Neural cell (in vitro differentiated cells): ENCODE measurements at regions not wholly inside any gene's neighbourhood (a gene's known extent, or its start where the extent isn't known, plus 50 kb on each side); places are given as distances from the start of the nearest gene placed in this dataset.

Experiments used
- H2AFZ ChIP-seq: fragments of 200-600, 300-800 bp; sonication (generic), shearing (Covaris generic); 2 replicates; pipeline ENCODE4 v1.6.0; 2014; ENCODE audit warnings: low read depth, mild to moderate bottlenecking, antibody characterized with exemption, low read length, moderate library complexity
- H3F3A ChIP-seq: fragments of 200-600 bp; shearing (Covaris generic); 2 replicates; pipeline ENCODE4 v1.6.1; 2016; ENCODE audit warnings: mild to moderate bottlenecking, moderate library complexity, mixed read lengths, antibody characterized with exemption, low read length; ENCODE audit not compliant: insufficient read depth, poor library complexity, severe bottlenecking
- H3K27ac ChIP-seq: fragments of 200-600, 300-800 bp; sonication (generic), shearing (Covaris generic); 2 replicates; pipeline ENCODE4 v1.5.1; 2014; ENCODE audit warnings: mild to moderate bottlenecking, low read length, moderate library complexity
- H3K27me3 ChIP-seq: fragments of 300-800, 200-600 bp; sonication (generic), shearing (Covaris generic); 2 replicates; pipeline ENCODE4 v1.6.0; 2014; ENCODE audit warnings: mild to moderate bottlenecking, low read depth, low read length, moderate library complexity; ENCODE audit not compliant: insufficient read depth
- H3K36me3 ChIP-seq: fragments of 300-800, 200-600 bp; sonication (generic), shearing (Covaris generic); 2 replicates; pipeline ENCODE4 v1.5.1; 2014; ENCODE audit warnings: mild to moderate bottlenecking, antibody characterized with exemption, low read length, moderate library complexity; ENCODE audit not compliant: insufficient read depth
- H3K4me2 ChIP-seq: fragments of 300-800, 200-600 bp; sonication (generic), shearing (Covaris generic); 2 replicates; pipeline ENCODE4 v1.6.0; 2014; ENCODE audit warnings: mild to moderate bottlenecking, low read length
- H3K4me3 ChIP-seq: fragments of 300-800, 200-600 bp; sonication (generic), shearing (Covaris generic); 2 replicates; pipeline ENCODE4 v1.5.1; 2014; ENCODE audit warnings: mild to moderate bottlenecking, low read length, moderate library complexity
- H3K79me2 ChIP-seq: fragments of 200-600 bp; shearing (Covaris generic); replicated peaks from 2 replicates; pipeline ENCODE4 v1.6.0; 2014; ENCODE audit warnings: mild to moderate bottlenecking, low read length, moderate library complexity; ENCODE audit not compliant: insufficient read depth
- H3K9ac ChIP-seq: fragments of 300-800, 200-600 bp; sonication (generic), shearing (Covaris generic); 2 replicates; pipeline ENCODE4 v1.6.1; 2016; ENCODE audit warnings: mild to moderate bottlenecking, low read length, mixed read lengths
- H3K9me2 ChIP-seq: fragments of 200-600 bp; shearing (Covaris generic); 2 replicates; pipeline ENCODE4 v1.6.1; 2016; ENCODE audit warnings: mild to moderate bottlenecking, low read length, mixed read lengths; ENCODE audit not compliant: insufficient read depth
- H3K9me3 ChIP-seq: fragments of 200-600, 300-800 bp; sonication (generic), shearing (Covaris generic); 2 replicates; pipeline ENCODE4 v1.6.1; 2016; ENCODE audit warnings: mild to moderate bottlenecking, mixed run types, low read length, moderate library complexity, mixed read lengths
- H4K20me1 ChIP-seq: fragments of 200-600 bp; shearing (Covaris generic); 2 replicates; pipeline ENCODE4 v1.6.1; 2016; ENCODE audit warnings: mild to moderate bottlenecking, mixed run types; ENCODE audit not compliant: insufficient read depth
- CTCF ChIP-seq: fragments of 450-650 bp; IDR thresholded peaks from 2 replicates; pipeline ENCODE4 v1.5.1; 2014; ENCODE audit warnings: antibody characterized with exemption, mild to moderate bottlenecking, moderate library complexity; ENCODE audit not compliant: poor library complexity, severe bottlenecking
- EP300 ChIP-seq: fragments of 450-650 bp; conservative IDR thresholded peaks from 2 replicates; pipeline ENCODE4 v1.6.1; 2014; ENCODE audit warnings: antibody characterized with exemption, mild to moderate bottlenecking, moderate library complexity; ENCODE audit not compliant: poor library complexity, severe bottlenecking
- EZH2 ChIP-seq: fragments of 200-600, 300-800 bp; shearing (Covaris generic), sonication (generic); IDR thresholded peaks from 2 replicates; pipeline ENCODE4 v1.6.1; 2014; ENCODE audit warnings: antibody characterized with exemption, low read length, borderline replicate concordance, mild to moderate bottlenecking; ENCODE audit not compliant: insufficient read depth, poor library complexity, severe bottlenecking
- MXI1 ChIP-seq: fragments of 450-650 bp; conservative IDR thresholded peaks from 2 replicates; pipeline ENCODE4 v1.6.1; 2014; ENCODE audit warnings: antibody characterized with exemption, mild to moderate bottlenecking; ENCODE audit not compliant: poor library complexity, severe bottlenecking
- POLR2AphosphoS5 ChIP-seq: IDR thresholded peaks from 2 replicates; pipeline ENCODE4 v1.6.1; 2012
- RAD21 ChIP-seq: fragments of 450-650 bp; conservative IDR thresholded peaks from 2 replicates; pipeline ENCODE4 v1.6.1; 2014; ENCODE audit warnings: antibody characterized with exemption, mild to moderate bottlenecking, moderate library complexity
- SMC3 ChIP-seq: fragments of 450-650 bp; conservative IDR thresholded peaks from 2 replicates; pipeline ENCODE4 v1.6.1; 2014; ENCODE audit warnings: antibody characterized with exemption, mild to moderate bottlenecking, moderate library complexity; ENCODE audit not compliant: poor library complexity
- TAF1 ChIP-seq: IDR thresholded peaks from 2 replicates; pipeline ENCODE4 v1.6.1; 2012; ENCODE audit warnings: low read depth
- TF ChIP-seq, protein P1 (sequence below): IDR thresholded peaks from 2 replicates; pipeline ENCODE4 v1.6.1; 2012; ENCODE audit warnings: borderline replicate concordance

- no peak for TF ChIP-seq TAF1
- TF ChIP-seq SMC3: no peak
- no peak for TF ChIP-seq EZH2
- TF ChIP-seq CTCF: no peak
- TF ChIP-seq POLR2AphosphoS5: no peak
- TF ChIP-seq RAD21: no peak
- TF ChIP-seq MXI1: no peak
- no peak for TF ChIP-seq EP300
- TF ChIP-seq, protein P1, sequence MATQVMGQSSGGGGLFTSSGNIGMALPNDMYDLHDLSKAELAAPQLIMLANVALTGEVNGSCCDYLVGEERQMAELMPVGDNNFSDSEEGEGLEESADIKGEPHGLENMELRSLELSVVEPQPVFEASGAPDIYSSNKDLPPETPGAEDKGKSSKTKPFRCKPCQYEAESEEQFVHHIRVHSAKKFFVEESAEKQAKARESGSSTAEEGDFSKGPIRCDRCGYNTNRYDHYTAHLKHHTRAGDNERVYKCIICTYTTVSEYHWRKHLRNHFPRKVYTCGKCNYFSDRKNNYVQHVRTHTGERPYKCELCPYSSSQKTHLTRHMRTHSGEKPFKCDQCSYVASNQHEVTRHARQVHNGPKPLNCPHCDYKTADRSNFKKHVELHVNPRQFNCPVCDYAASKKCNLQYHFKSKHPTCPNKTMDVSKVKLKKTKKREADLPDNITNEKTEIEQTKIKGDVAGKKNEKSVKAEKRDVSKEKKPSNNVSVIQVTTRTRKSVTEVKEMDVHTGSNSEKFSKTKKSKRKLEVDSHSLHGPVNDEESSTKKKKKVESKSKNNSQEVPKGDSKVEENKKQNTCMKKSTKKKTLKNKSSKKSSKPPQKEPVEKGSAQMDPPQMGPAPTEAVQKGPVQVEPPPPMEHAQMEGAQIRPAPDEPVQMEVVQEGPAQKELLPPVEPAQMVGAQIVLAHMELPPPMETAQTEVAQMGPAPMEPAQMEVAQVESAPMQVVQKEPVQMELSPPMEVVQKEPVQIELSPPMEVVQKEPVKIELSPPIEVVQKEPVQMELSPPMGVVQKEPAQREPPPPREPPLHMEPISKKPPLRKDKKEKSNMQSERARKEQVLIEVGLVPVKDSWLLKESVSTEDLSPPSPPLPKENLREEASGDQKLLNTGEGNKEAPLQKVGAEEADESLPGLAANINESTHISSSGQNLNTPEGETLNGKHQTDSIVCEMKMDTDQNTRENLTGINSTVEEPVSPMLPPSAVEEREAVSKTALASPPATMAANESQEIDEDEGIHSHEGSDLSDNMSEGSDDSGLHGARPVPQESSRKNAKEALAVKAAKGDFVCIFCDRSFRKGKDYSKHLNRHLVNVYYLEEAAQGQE: no peak
- no peak overlapping the region for H3K4me2 ChIP-seq
- no peak overlapping the region for H3K27ac ChIP-seq
- H4K20me1 ChIP-seq: no peaks in the 10 kb centered on the region
- no peaks in the 10 kb centered on the region for H3K79me2 ChIP-seq
- no peak overlapping the region for H3K4me3 ChIP-seq
- H3F3A ChIP-seq: no peaks in the 10 kb centered on the region
- H2AFZ ChIP-seq: no peak overlapping the region
- no peaks in the 10 kb centered on the region for H3K9me2 ChIP-seq
- no peaks in the 10 kb centered on the region for H3K27me3 ChIP-seq
- no peak overlapping the region for H3K9ac ChIP-seq
- no peaks in the 10 kb centered on the region for H3K9me3 ChIP-seq
- H3K36me3 ChIP-seq: no peaks in the 10 kb centered on the region
Observed at GRCh38 chr2:160564591-160564990, 71.0 kb upstream of the RBMS1 start.

DNA sequence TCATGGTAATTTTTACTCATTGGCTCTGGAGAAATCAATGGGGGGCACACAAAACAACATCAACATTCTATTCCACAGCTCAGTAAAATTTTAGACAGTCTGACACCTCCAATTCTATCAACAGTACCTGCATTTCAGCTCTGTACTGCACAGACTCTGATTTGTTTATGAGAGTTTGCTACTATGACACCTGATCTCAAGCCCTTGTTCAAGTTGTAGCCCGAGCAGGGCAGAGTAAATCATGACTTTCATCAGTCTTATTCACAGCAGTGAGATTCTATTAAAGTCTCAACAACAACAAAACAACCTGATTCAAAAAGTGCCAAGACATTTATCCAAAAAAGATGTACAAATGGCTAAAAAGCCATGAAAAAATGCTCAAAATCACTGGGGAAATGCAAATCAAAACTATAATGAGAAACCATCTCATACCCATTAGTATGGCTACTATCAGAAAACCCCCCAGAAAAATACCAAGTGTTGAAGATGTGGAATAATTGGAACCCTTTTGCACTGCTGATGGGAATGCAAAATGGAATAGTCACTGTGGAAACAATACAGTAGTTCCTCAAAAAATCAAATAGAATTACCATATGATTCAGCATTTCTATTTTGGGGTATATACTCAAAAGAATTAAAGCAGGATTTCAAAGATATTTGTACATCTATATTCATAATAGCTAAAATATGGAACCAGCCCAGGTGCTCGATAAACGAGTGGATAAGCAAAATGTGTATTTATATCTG lies 71.7 kb upstream of the RBMS1 start:
- H3K27ac ChIP-seq: no peak overlapping the region
- H2AFZ ChIP-seq: no peak overlapping the region
- H3K36me3 ChIP-seq: no peaks in the 10 kb centered on the region
- H3K4me3 ChIP-seq: no peak overlapping the region
- no peaks in the 10 kb centered on the region for H4K20me1 ChIP-seq
- no peaks in the 10 kb centered on the region for H3K9me3 ChIP-seq
- no peaks in the 10 kb centered on the region for H3K27me3 ChIP-seq
- H3F3A ChIP-seq: no peaks in the 10 kb centered on the region
- no peak overlapping the region for H3K4me2 ChIP-seq
- no peak overlapping the region for H3K9ac ChIP-seq
- H3K9me2 ChIP-seq: no peaks in the 10 kb centered on the region
- no peaks in the 10 kb centered on the region for H3K79me2 ChIP-seq
- TF ChIP-seq, protein P1: no peak
- no peak for TF ChIP-seq RAD21
- no peak for TF ChIP-seq EZH2
- no peak for TF ChIP-seq EP300
- TF ChIP-seq POLR2AphosphoS5: no peak
- TF ChIP-seq SMC3: no peak
- TF ChIP-seq TAF1: no peak
- TF ChIP-seq MXI1: no peak
